CD4-positive, alpha-beta T cell treated with Interleukin-21 for 1 hour (primary cell): ENCODE measurements at regions not wholly inside any gene's neighbourhood (a gene's known extent, or its start where the extent isn't known, plus 50 kb on each side); places are given as distances from the start of the nearest gene placed in this dataset.
"Not testable (repeated sequence)": the region's sequence is repeated elsewhere in the genome, so short reads cannot be mapped to it uniquely, and the experiment has no call there.

ENCODE experiments used
- DNase-seq: peaks from one replicate; pipeline ENCODE4 v3.0.0-alpha.2; 2020

DNA sequence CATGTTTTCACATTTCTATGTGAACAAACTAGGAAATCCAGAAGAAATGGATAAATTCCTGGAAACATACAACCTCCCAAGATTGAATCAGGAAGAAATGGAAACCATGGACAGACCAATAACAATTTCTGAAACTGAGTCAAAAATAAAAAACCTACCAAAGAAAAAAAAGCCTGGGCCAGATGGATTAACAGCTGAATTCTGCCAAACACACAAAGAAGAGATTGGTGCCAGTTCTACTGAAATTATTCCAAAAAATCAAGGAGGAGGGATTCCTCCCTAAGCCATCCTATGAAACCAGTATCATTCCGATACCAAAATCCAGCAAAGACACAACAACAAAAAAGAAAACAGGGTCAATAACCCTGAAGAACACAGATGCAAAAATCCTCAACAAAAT is 166.9 kb upstream of the FBXL7 start:
- no peak for DNase-seq

DNA sequence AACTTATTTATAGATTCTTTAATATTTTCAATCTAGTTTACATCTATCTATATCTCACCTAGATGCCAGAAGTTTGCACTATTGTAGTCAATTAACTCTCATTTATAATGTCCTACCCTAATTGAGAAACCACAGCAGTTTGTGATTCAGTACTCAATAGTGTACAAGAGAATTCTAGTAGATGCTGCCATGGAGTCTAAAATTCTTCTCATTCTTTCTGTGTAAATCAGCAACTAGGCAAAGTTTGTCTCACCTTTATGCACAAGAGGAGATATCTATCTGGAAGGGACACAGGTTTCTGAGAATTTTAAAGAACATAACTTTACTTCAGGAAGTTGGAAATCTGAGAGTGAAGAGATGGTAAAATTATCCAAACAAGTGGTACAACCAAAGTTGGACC is 173.0 kb upstream of the FBXL7 start:
- DNase-seq: no peak

DNA sequence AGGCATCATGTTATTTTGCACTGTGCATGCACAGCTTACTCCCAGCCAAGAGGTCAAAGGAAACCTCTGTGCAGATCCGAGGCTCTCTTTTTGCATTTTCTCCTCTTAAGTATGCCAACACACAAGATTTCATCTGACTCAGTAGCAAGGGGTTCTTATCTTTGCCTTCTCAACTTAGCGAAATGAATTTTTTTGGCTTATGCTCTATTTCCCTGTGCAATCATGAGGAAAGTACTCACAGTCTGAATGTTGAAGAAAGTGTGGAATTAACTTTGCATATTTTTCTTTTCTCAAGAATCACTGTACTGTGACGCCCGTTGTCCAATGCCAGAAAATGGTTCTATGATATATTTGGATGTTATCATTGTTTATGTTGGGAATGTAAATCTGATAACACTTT is 173.5 kb upstream of the FBXL7 start:
- no peak for DNase-seq

DNA sequence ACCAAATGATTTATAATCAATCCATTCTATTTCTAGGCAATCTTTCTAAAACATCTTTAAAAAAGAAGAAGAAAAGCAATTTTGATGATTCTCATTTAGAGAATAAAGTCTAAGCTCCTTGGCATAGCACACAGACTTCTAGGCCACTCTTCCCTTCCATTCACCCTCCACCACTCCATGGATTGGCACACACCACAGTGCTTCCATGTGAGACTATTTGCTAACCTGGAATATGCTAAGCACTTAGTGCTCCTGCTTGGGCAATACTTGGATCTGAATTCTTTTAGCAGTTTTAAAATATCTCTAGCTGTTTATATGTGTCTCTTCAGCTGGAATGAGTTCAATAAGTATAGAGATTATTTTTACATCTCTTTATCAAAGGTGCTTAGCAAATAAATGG is 177.6 kb upstream of the FBXL7 start:
- DNase-seq: no peak

DNA sequence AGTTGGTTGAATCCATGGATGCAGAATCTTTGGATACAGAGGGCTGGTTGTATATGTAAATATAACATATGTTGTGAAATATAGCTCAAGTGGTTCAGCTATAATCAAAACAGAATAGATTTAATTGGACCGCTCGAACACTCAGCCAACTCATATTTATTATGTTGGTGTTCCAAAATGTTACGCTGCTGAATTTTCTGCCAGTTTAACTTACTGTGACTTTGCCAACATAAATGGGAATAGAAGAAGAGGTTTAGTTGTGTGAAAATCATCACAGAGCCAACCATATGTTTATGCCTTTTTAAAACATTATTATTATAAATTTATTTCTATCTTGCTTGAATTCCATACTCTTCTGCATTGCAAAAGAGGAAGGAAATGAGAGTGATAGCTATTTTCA is 178.2 kb upstream of the FBXL7 start:
- no peak for DNase-seq

DNA sequence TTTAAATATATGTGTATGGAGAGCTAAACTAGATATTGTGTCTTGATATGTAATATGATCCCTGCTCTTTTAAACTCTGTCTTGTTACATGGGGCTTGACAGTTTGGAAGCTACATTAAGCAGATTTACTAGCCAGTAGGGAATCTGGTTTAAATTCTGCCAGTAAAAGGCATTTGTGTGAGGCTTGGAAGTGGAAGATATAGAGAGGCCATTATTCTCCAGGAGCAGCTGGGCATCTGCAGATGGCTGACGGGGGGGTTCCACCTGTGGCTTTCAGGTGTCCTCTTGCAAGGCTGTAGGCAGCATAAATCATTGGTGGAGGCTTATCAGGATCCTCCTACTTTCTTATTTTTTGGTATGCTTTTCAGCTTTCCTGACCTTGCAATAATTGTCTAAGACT is 179.1 kb upstream of the FBXL7 start:
- DNase-seq: no peak

DNA sequence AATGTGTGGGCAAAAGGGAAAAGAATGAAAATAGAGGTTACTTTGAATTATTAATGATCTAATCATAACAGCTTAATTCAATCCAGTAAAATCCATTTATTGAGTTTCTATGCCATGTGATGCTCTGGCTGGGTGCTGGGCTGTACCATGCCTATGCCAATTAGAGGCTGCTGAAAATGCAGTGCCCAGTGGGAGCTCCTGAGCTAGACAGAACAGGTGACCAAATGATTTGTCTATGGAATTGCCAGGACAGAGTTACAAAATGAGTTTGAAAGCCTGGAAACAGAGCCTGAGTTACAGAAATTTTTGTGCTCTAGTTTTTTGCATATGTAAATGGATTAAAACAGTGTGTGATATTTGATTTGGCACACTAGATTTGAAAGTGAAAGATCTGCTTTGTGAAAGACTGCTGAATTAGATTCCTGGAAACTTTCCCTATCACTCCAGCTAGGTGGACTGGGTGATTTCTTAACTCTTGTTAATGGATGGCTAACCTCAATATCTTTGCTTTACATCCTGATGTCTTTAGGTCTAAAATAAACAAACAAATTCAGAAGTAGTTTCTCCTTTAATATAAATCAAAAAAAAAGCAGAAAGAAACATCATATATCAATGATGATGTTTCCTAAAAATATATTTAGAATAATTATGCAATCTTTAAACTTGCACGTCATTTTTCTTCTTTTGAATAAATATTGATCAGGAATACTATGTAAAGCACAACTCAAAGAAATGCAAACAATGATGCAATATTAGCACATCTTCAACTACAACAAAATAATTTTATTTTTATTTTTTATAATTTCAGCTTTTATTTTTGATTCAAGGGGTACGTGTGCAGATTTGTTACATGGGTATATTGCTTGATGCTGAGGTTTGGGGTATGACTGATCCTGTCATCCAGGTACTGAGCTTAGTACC is 194.8 kb upstream of the FBXL7 start:
- DNase-seq: no peak

DNA sequence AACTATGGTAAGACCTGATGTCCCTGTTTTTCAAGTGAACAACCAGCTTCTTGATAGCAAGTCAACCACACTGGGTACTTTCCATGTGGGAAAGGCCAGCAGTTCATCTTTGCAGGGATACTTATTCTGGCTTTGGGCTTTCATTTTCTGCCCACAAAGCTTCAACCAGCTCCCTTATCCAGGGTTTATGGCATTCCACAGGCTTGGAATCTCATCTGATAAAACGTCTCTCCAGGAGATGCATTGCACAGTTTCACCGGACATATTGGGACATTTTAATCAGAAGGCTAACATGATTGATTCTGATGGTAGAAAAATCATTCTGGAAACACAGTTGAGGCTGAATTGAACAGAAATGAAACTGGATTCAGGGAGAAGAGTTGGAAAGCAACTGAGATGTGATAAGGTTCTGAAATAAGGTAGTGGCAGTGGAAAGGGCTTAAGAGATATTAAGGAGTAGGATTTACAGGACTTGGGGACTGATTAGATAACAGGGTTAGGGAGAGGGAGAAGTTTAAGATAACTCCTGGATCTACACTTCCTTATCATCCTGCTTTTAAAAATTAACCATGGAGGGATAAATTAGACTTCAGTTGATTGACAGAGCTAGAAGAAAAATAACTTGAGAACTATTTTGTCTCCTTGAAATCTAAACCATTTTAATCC is 195.8 kb upstream of the FBXL7 start:
- DNase-seq: no peak

DNA sequence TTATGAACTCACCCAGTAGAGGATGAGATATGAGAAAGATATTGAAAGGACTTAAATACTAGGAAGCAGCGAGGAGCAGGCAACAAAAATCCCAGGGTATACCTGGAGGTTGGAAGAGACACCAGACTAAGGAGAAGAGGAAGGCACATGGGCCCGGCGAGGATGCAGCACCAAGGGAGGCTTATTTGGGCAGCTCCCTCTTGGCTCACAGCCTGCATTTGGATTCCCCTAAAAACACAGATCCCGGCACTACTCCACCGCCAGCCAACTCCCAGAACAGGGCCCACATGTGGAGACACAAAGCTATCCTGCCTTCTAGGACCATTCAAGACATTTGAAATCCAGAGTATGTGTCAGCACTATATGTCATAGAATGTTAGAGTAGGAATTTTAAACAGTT is 199.8 kb upstream of the FBXL7 start:
- no peak for DNase-seq

DNA sequence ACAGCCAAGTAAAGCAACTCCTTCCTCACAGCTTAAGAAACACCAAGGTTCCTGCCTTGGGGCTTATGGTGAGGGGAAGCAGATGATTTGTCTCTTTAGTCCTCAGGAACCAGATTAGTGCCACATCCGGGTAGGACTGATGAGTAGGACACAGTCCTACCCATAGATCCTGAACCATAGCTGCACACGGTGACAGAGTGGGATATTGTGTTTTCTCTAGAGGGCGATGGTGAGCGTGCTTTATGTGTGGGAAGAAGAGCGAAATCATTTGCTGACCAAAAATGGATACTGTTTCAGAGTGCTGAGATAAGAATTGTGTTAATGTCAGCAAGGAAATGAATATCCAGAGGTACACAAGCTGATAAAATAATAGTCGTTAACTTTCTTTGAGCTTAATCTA is 209.0 kb upstream of the FBXL7 start:
- DNase-seq: no peak

DNA sequence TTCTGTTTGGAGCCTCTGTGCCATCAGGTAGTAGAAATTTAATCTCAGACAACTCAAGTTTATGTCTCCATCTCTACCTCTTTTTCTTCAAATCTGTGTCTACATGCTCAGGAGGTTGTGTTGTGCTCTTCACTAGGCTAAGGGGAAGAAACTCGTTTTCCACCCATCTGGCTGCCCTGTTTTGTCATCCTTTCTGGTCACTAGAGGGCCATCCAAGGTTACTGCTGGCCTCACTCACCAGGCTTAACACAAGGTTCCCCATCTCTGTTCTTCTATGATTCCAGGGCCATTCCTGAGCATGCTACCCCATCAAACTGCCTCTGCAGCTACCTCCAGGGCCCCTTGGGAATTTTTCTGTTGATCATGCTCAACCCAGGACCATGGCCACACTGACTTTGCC is 213.3 kb upstream of the FBXL7 start:
- no peak for DNase-seq

DNA sequence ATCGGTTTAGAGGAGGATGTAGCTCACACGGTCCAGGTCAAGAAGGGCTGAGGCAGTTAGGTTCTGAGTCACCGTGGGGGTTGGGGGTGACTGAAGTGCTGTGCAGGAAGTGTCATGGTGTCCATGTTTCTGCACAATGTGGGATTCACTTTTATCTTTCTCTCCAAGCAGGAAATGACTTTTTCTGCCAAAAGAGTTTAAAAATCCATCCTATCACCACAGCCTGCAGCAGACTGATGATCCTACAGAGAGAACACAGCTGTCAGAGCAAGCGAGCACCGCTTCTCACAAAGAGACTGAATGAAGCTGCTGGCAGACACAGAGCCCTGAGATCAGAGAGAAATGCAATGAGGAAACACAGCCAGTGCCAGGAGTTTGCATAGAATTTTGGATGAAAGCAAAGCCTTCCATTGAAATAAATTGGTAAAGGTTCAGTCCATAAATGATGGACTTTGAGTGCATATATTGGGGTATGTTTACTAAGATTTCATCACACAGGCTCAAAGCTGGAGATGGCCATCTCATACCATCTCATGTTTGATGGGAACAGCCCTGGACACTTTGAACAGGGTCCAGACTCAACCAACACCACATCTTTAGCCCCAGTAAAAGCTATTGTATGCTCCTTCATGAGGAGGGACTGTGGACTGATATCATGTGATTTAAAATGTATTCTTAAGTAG is 213.9 kb upstream of the FBXL7 start:
- no peak for DNase-seq

DNA sequence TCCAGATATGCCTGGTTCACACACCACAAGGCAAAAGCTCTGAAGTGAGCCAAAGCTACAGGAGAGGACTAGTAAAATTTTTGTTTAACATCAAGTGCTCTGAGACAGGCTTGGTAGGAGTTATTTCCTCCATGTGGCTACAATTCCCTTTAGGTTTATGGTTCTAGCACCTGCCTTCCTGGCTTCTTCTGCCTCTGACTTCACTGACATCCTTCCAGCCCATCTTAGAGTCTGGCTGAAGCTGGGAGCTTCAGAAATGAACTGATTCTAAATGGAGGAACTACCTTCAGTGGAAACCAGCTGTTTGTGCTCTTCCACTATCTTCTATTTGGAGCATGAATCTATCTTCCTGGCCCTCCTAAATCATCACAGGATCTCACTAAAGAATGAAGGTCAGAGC is 215.3 kb upstream of the FBXL7 start:
- no peak for DNase-seq

DNA sequence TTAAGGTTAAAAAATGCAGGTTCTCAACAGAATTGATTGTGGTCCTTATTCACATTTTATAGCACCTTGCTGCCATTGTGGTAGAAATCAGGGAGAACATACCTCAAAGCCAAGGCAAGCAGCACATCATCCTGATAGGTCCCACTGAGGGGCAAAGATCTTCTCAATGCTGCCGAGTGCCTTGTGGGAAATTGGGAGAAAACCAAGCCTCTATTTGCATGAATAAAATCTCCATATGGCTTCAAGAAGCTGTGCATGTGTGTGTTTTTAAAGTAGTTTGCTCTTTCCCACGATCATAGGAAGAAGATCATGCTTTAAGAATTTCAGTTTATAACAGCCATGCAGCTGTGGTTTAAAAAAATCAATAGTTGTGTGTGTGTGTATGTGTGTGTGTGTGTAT is 216.9 kb upstream of the FBXL7 start:
- no peak for DNase-seq

DNA sequence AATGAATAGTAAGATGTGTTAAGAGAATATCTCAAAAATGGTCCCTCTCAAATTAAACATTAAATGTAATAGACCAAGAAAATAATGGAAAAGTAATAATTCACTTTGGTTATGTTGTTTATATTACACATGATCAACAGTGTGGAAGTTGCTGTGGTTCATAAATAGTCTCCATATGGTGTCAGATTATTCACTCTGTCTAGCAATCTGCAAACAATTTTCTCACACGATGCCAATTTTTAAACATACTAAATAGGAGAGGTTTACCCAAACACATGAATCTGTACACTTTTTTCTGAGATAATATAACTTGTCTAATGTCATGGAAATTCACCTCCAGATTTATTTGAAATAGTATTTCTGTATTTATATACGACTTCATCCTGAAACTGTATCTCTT is 217.4 kb upstream of the FBXL7 start:
- DNase-seq: no peak

DNA sequence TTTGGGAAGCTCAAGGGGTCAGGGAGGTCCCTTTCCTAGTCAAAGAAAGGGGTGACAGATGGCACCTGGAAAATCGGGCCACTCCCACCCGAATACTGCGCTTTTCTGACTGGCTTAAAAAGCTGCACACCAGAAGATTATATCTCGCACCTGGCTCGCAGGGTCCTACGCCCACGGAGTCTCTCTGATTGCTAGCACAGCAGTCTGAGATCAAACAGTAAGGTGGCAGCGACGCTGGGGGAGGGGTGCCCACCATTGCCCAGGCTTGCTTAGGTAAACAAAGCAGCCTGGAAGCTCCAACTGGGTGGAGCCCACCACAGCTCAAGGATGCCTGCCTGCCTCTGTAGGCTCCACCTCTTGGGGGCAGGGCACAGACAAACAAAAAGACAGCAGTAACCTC is 228.4 kb upstream of the FBXL7 start:
- DNase-seq: not testable (repeated sequence)

DNA sequence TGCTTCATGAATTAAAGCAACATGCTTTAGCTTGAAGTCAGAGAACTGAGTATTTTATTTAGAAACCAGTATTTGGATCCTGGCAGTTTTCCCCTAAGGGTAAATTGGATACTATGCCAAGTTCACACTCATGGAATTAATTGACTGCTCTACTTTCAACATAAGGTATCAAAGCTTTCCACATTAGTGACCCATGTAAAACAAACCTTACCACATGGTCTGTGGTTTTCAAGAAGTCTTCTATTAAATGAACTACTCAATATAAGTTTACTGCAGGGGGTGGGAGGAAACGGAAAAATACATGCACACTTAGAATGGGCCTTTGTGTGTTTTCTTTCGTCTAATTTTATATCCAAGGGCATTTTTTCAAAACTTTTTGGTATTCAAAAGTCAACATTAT is 232.0 kb upstream of the FBXL7 start:
- DNase-seq: no peak

DNA sequence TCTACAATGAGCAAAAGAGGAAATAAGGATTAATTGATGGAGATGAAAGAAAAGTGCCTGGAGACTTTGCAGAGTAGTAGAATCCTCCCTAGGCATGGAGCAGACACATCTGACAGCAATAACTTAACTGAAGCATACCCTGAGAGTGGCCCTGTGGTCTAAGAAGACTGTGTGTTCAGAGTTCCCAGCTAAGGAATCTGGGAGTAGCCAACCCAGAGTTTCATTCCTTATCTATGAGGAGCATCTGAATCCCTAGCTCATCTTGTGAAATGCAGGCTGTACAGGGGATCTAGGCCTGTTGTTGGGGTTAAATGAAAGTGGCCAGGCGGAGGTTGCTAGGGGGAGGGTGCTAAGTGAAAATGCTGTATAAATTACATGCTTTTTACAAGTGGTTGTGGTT is 233.1 kb upstream of the FBXL7 start:
- no peak for DNase-seq

DNA sequence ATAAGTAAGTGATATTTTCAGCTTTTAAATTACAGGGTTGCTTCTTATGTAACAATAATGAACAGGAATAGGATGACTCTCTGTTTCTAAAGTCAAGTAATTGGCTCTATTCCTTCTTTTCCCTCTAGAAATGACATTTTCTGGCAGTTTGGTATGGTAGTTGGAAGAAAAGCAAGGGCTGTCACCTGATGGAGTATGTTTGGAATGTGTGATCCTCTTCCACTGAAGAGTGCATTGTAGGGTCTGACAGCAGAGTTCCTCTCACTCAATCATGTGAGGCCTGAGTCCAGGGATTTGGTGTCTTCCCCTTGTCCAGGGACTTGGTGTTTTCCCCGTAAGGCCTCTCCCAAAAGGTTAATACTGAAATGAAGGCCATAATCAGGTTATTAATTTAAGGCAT is 233.8 kb upstream of the FBXL7 start:
- DNase-seq: no peak

DNA sequence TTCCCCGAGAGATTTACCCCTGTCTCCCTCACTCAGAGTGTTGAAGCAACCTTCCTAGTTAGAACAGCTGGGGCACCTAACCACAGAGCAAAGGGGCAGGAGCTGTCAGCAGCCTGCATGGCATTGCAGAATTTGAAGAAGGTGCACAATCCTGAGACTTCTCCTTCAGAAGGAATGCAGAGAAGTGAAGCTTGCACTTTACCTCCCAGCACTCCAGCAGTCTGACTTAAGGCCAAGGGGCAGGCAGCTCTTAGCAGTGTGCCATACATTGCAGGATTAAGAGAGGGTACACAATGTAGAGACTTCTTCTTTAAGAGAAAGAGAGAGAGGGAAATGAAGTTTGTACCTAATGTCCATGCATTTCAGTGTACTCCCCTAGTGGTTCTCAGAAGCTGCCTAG is 236.0 kb upstream of the FBXL7 start:
- no peak for DNase-seq

DNA sequence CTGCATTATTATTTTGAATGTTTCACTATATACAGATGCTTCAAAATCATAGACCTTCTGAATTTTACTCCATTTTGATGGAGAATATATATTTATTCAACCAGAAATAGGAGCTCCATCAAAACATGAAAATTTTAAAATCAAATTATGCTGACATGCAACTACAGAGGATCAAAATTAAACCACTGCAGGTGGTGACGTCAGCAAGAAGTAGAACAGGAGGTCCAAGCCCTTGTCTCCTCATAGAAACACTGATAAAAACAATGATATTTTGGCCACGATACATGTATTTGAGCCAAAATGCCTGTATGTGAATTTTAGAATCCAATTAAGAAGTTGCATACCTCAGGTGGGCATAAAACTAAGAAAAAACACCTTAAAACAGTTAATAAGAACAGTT is 236.6 kb upstream of the FBXL7 start:
- no peak for DNase-seq

DNA sequence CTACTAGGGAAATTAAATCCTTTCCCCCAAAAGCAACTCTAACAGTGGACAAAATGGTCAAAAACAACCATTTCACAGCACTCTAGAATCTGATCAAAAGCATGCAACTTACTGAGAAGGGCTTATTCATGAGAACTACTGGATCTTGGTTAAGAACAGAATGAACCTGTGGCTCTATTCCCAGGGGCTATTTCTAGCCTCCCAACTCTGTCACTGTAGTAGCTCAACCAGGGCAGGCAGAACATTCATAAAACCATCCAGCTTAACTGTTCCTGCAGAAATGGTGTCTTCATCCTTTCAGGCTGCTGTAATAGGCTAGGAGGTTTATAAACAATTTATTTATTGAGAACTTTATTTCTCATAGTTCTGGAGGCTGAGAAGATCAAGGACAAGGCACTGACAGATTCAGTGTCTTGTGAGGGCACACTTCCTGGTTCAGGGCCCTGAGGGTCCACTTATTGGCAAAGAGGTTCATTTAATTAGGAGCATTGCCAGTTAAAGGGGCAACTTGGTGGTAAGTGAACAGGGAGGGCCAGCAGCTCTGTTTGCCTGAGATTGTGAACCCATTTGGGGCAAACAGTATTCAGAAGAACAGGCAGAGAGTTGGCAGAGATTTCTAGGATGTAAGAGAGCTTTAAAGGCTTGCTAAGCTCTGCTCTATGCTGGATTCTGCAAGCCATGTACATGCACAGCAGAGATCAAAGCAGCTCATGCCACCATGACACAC is 238.5 kb upstream of the FBXL7 start:
- no peak for DNase-seq
